Activated B cell treated with CpG ODN at 0.5 μM for 24 hours (primary cell): ENCODE measurements at regions not wholly inside any gene's neighbourhood (a gene's known extent, or its start where the extent isn't known, plus 50 kb on each side); places are given as distances from the start of the nearest gene placed in this dataset.

ENCODE experiments used
- ATAC-seq: fragments of 200-7000 bp; cut with Tn5 transposase; one replicate; pipeline ENCODE4 v1.10.0; 2021; ENCODE audit warnings: low read depth, mild to moderate bottlenecking, moderate library complexity
- CTCF ChIA-PET: fragments of 350-600 bp; sonication (Branson Sonifier 250); formaldehyde crosslinking; loops from one replicate; lab custom pipeline; 2021; ENCODE audit warnings: antibody characterized with exemption; lab: Charles Lee
- POLR2A ChIA-PET: fragments of 350-600 bp; sonication (Branson Sonifier 250); formaldehyde crosslinking; loops from one replicate; lab custom pipeline; 2021; ENCODE audit warnings: antibody characterized with exemption; lab: Charles Lee
- DNase-seq: peaks from one replicate; pipeline ENCODE4 v3.0.0; 2022
- H3K27ac Mint-ChIP-seq: one replicate; pipeline ENCODE4 v1.8.0; 2020; ENCODE audit warnings: mixed read lengths
- H3K27me3 Mint-ChIP-seq: one replicate; pipeline ENCODE4 v1.8.0; 2021; ENCODE audit warnings: mixed read lengths
- H3K36me3 Mint-ChIP-seq: one replicate; pipeline ENCODE4 v1.8.0; 2021; ENCODE audit warnings: low read depth, mixed read lengths
- H3K4me1 Mint-ChIP-seq: one replicate; pipeline ENCODE4 v1.8.0; 2021; ENCODE audit warnings: mixed read lengths
- H3K4me3 Mint-ChIP-seq: one replicate; pipeline ENCODE4 v1.8.0; 2020; ENCODE audit warnings: mild to moderate bottlenecking, mixed read lengths
- H3K9me3 Mint-ChIP-seq: one replicate; pipeline ENCODE4 v1.8.0; 2020; ENCODE audit warnings: mixed read lengths
- intact Hi-C: fragments of 100-400 bp; cut with micrococcal nuclease; formaldehyde crosslinking; loops from one replicate; pipeline ENCODE4 v1.15.1; 2024
- TF ChIP-seq, protein P1 (sequence below): fragments of 200-600 bp; IDR thresholded peaks from one replicate; pipeline ENCODE4 v1.8.0; 2022; ENCODE audit warnings: antibody characterized with exemption, mild to moderate bottlenecking

DNA sequence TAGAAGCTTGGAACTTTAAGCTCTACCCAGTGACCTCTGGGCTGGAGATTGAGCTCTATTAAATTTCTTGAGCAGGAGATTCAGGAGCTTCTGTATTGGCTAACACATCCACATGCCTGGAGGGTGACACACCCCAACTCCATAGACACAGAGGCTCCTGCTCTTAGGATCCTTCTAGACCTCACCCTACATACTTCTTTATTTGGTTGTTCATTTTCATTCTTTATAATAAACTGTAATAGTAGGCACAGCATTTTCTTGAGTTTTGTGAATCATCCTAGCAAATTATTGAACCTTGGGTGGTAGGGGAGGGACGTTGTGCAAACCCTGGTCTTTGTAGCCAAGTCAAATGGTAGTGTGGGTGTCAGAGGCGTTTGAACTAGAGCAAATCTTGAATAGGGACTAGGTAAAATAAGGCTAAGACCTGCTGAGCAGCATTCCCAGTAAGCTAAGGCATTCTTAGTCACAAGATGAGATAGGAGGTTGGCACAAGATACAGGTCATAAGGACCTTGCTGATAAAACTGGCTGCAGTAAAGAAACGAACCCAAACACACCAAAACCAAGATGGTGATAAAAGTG lies 323.8 kb upstream of the GALNT5 start:
- no peaks in the 10 kb centered on the region for H3K9me3 Mint-ChIP-seq
- TF ChIP-seq, protein P1, sequence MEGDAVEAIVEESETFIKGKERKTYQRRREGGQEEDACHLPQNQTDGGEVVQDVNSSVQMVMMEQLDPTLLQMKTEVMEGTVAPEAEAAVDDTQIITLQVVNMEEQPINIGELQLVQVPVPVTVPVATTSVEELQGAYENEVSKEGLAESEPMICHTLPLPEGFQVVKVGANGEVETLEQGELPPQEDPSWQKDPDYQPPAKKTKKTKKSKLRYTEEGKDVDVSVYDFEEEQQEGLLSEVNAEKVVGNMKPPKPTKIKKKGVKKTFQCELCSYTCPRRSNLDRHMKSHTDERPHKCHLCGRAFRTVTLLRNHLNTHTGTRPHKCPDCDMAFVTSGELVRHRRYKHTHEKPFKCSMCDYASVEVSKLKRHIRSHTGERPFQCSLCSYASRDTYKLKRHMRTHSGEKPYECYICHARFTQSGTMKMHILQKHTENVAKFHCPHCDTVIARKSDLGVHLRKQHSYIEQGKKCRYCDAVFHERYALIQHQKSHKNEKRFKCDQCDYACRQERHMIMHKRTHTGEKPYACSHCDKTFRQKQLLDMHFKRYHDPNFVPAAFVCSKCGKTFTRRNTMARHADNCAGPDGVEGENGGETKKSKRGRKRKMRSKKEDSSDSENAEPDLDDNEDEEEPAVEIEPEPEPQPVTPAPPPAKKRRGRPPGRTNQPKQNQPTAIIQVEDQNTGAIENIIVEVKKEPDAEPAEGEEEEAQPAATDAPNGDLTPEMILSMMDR = no peak
- H3K4me3 Mint-ChIP-seq = no peak overlapping the region
- H3K4me1 Mint-ChIP-seq = no peaks in the 10 kb centered on the region
- ChIA-PET CTCF (no interaction called here), POLR2A (no interaction called here)
- H3K36me3 Mint-ChIP-seq = no peaks in the 10 kb centered on the region
- intact Hi-C loops = no loop called here
- DNase-seq (no peak), ATAC-seq (no peak)
- H3K27ac Mint-ChIP-seq = no peak overlapping the region
- H3K27me3 Mint-ChIP-seq = no peaks in the 10 kb centered on the region

DNA sequence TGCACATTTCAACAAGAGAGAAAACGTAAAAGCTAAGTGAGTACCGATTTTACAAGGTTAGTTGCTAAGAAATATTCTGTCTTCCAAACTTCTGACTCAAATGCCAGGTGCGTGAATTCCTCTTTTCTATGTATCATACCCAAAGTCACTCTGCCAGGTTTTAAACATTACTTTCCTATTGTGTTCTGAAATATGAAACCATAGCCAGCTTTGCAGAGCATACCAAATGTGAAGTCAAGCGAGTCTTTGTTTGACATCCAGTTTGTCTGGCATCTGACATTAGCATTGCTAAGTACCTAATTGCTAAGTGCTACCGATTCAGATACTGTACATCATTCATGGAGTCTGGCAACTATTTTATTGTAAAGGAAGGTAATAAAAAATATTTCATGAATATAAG lies 321.9 kb upstream of the GALNT5 start:
- TF ChIP-seq, protein P1 = no peak
- no peak for ATAC-seq
- POLR2A ChIA-PET = no interaction called here
- Mint-ChIP-seq H3K4me1 (no peaks in the 10 kb centered on the region), H3K9me3 (no peaks in the 10 kb centered on the region), H3K27me3 (no peaks in the 10 kb centered on the region), H3K27ac (no peak overlapping the region), H3K36me3 (no peaks in the 10 kb centered on the region), H3K4me3 (no peak overlapping the region)
- no peak for DNase-seq
- intact Hi-C loops = no loop called here
- CTCF ChIA-PET = no interaction called here

DNA sequence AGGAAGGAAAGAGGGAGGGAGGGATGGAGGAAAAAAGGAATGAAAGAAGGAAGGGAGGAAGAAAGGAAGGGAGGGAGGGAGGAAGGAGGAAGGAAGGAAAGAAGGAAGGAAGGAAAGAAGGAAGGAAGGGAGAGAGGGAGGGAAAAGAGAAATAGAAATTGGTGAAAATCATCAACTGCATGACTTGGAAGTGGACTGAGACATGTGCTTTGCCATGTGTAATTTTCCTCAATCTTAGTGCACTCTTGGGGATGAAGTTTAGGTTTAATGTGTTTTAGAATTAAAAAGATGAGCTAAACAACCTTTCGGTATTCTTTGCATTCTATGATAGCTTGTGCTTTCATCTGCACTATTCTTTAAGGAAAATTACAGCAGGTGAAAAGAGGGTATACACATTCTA lies 320.1 kb upstream of the GALNT5 start:
- POLR2A ChIA-PET = no interaction called here
- intact Hi-C loops = no loop called here
- Mint-ChIP-seq H3K4me3 (no peak overlapping the region), H3K27ac (no peak overlapping the region), H3K9me3 (no peaks in the 10 kb centered on the region), H3K36me3 (no peaks in the 10 kb centered on the region), H3K4me1 (no peaks in the 10 kb centered on the region), H3K27me3 (no peaks in the 10 kb centered on the region)
- DNase-seq (no peak), ATAC-seq (no peak)
- TF ChIP-seq, protein P1 = no peak
- CTCF ChIA-PET = no interaction called here

DNA sequence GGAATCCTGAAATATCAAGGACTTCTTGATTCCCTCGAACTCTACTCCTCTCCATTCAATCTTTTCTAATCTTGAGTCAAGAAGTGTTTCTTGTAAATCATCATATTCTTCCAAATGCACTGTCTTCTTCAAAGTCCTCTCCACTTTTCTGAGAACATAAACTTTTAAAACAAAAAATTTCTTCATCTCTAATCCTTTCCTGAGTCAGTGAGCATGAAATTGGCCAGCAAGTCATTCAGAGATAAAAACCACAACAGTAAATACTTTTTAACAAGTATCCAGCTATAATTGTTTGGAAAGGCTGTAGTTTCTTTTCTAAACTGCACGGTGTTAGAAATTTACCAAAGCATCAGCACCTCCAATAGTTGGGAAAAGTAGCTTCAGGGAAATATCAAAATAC lies 312.6 kb upstream of the GALNT5 start:
- peaks cover 2% of the 10 kb centered on the region for H3K9me3 Mint-ChIP-seq
- H3K4me3 Mint-ChIP-seq = no peak overlapping the region
- TF ChIP-seq, protein P1 = no peak
- no peak overlapping the region for H3K27ac Mint-ChIP-seq
- no peaks in the 10 kb centered on the region for H3K4me1 Mint-ChIP-seq
- no peaks in the 10 kb centered on the region for H3K36me3 Mint-ChIP-seq
- no peaks in the 10 kb centered on the region for H3K27me3 Mint-ChIP-seq
- intact Hi-C loops = no loop called here
- DNase-seq (no peak), ATAC-seq (no peak)
- CTCF ChIA-PET = no interaction called here
- POLR2A ChIA-PET = no interaction called here

DNA sequence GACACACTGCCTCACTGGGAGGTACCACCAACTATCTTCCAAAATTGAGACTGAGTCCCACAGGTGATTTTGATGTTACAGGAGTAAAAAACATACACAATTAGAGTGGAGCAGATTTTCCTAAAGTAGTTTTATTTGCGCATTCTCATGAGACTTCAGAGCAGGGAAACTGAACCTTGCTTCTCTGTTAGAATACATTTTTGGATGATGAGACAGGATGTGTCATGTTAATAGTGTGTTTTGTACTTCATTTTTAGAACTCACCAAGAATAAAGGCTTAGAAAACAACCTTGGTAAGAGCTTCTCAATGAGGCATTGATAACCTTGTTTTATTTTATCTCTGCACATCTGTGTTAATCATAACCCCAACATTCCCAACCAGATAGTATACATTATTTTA lies 310.2 kb upstream of the GALNT5 start:
- ChIA-PET CTCF (no interaction called here), POLR2A (no interaction called here)
- H3K27ac Mint-ChIP-seq = no peak overlapping the region
- DNase-seq (no peak), ATAC-seq (no peak)
- H3K36me3 Mint-ChIP-seq = no peaks in the 10 kb centered on the region
- intact Hi-C loops = no loop called here
- no peaks in the 10 kb centered on the region for H3K4me1 Mint-ChIP-seq
- H3K27me3 Mint-ChIP-seq = no peaks in the 10 kb centered on the region
- H3K9me3 Mint-ChIP-seq = peaks cover 6% of the 10 kb centered on the region
- H3K4me3 Mint-ChIP-seq = no peak overlapping the region
- TF ChIP-seq, protein P1 = no peak
